ENCODE measurements at regions not wholly inside any gene's neighbourhood (a gene's known extent, or its start where the extent isn't known, plus 50 kb on each side); places are given as distances from the start of the nearest gene placed in this dataset.

DNA sequence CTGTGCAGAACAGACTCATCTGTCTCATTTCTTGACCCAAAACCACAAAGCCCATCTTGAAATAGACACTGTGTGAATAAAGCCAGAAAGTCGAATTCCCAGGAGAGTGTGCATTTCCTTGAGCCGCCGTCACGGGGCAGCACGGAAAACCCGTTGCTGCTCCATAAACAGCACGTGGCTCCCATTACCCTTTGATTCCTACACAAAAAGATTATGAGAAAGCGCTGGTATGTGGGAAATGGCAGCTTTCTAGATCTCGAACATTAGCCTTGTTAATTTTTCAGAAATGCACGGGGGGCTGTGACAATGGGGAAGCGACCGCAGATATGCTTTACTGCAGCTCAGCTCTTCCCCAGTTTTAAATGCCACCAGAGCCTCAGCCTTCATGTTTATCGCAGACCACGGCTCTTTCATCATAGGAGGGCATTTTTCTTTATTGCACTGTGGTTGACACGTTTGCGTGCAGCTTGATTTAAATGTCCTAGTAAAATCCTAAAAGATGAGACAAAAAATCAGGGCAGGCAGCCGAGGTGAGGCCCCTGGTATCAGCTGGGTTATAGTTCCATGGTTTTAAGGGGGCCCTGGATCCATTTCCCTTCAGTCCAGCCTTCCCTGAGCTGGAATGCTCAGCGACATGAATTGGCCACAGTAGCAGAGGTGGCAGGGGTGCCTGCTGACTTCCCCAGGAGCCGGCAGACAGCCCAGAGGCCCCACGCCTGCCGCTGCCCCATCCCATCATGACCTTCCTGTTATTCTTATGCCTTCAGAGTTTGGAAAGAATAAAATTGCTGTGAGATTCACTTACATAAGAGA is 249.3 kb downstream of the NDUFA10 start:
- Histone ChIP-seq H3K27me3 (ENCODE audit: control insufficient read depth in 2 of 2, insufficient read depth in 2 of 2, low read length in 2 of 2) (no peaks in the 10 kb centered on the region), H3K9me1 (replicated peaks; ENCODE audit: control insufficient read depth, extremely low read depth, insufficient read depth, low read length) (no peaks in the 10 kb centered on the region), H3K79me2 (ENCODE audit: control insufficient read depth, insufficient read depth, low read length) (no peaks in the 10 kb centered on the region), H3K9ac (replicated peaks; ENCODE audit: extremely low read depth, insufficient read depth, low read length) (no peak overlapping the region), H3K36me3 (ENCODE audit: control insufficient read depth in 2 of 2, extremely low read depth in 1 of 2, insufficient read depth in 2 of 2, low read length in 2 of 2) (no peaks in the 10 kb centered on the region), H3K27ac (ENCODE audit: insufficient read depth, low read depth, low read length) (no peak overlapping the region), H3K4me3 (replicated peaks in 1 of 3; ENCODE audit: insufficient read depth in 1 of 3, low read depth in 1 of 3, low read length in 3 of 3) (no peak overlapping the region), H3K4me2 (ENCODE audit: insufficient read depth, low read length) (no peak overlapping the region), H2AFZ (ENCODE audit: low read depth, low read length) (no peak overlapping the region), H3K9me3 (replicated peaks; ENCODE audit: control insufficient read depth, insufficient read depth, low read length) (peaks cover 2% of the 10 kb centered on the region), H4K20me1 (replicated peaks; ENCODE audit: control insufficient read depth, extremely low read depth, insufficient read depth, low read length) (no peaks in the 10 kb centered on the region), H3K4me1 (ENCODE audit: control insufficient read depth, extremely low read depth, insufficient read depth, low read length) (no peaks in the 10 kb centered on the region)
- POLR2A ChIA-PET: no interaction called here
- intact Hi-C loops (cut with micrococcal nuclease) (no loop called here), dilution Hi-C loops (cut with MboI; ENCODE audit: extremely low pct_ligation_motif_present, low sequenced_read_pairs) (no loop called here)
- no peak for TF ChIP-seq POLR2AphosphoS5 (IDR thresholded peaks at IDR 0.05; ENCODE audit: insufficient read depth, low read depth, low read length)
- no peak for TF ChIP-seq JUN (IDR thresholded peaks at IDR 0.05; ENCODE audit: borderline replicate concordance, insufficient read depth, insufficient read length, low read depth)
- TF ChIP-seq MYC (IDR thresholded peaks at IDR 0.05; ENCODE audit: low read depth, low read length): no peak
- CTCF ChIA-PET: no interaction called here
- no peak for FAIRE-seq
- no TSS peak for BruUV-seq (replicated peaks)
- no peak for DNase-seq (ENCODE audit: low read depth, low spot score)

DNA sequence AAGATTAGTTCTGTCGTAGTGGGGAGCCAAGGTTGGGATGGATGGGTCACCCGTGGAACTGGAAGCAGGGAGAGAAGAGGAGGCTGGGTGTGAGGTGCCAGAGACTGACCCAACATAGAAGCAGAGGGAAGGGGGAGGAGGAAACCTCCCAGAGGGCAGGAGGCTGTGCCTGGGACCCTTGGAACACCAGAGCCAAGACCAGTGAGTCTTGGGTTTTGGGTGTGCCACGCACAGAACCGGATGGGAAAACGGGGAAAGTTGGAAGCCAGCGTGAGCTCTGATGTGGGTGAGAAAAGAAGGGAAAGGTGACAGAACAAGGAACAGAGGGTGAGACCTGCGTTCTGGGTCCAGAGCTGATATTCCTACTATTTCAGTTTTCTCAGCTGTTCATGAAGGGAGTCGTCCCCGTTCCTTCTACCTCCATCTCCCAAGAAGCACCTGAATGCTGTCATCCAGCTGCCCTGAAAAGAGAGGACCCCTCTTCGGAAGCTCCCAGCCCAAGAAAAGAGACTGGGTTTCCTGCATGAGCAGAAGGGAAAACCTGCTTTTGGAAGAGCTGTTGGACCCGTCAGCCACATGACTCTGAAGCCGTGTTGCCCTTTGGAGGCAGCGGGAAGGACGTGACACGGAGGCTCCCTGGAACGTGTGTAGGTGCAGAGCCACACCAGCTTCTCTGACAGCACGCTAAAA is 250.1 kb downstream of the NDUFA10 start:
- H3K4me1 ChIP-seq (ENCODE audit: control insufficient read depth, extremely low read depth, insufficient read depth, low read length): no peaks in the 10 kb centered on the region
- POLR2A ChIA-PET: no interaction called here
- peaks cover 2% of the 10 kb centered on the region for H3K9me3 ChIP-seq (replicated peaks; ENCODE audit: control insufficient read depth, insufficient read depth, low read length)
- no peak overlapping the region for H3K4me2 ChIP-seq (ENCODE audit: insufficient read depth, low read length)
- H3K9me1 ChIP-seq (replicated peaks; ENCODE audit: control insufficient read depth, extremely low read depth, insufficient read depth, low read length): no peaks in the 10 kb centered on the region
- no peak overlapping the region for H3K9ac ChIP-seq (replicated peaks; ENCODE audit: extremely low read depth, insufficient read depth, low read length)
- CTCF ChIA-PET: no interaction called here
- no peaks in the 10 kb centered on the region for H3K79me2 ChIP-seq (ENCODE audit: control insufficient read depth, insufficient read depth, low read length)
- H2AFZ ChIP-seq (ENCODE audit: low read depth, low read length): no peak overlapping the region
- no peak overlapping the region for H3K27ac ChIP-seq (ENCODE audit: insufficient read depth, low read depth, low read length)
- no peaks in the 10 kb centered on the region for H3K27me3 ChIP-seq (ENCODE audit: control insufficient read depth in 2 of 2, insufficient read depth in 2 of 2, low read length in 2 of 2)
- intact Hi-C loops (cut with micrococcal nuclease) (no loop called here), dilution Hi-C loops (cut with MboI; ENCODE audit: extremely low pct_ligation_motif_present, low sequenced_read_pairs) (no loop called here)
- TF ChIP-seq POLR2A (IDR thresholded peaks at IDR 0.05; ENCODE audit: low read depth, low read length) (no peak), JUN (IDR thresholded peaks at IDR 0.05; ENCODE audit: borderline replicate concordance, insufficient read depth, insufficient read length, low read depth) (no peak)
- no peaks in the 10 kb centered on the region for H4K20me1 ChIP-seq (replicated peaks; ENCODE audit: control insufficient read depth, extremely low read depth, insufficient read depth, low read length)
- DNase-seq (ENCODE audit: low read depth, low spot score) (no peak), FAIRE-seq (no peak)
- no peaks in the 10 kb centered on the region for H3K36me3 ChIP-seq (ENCODE audit: control insufficient read depth in 2 of 2, extremely low read depth in 1 of 2, insufficient read depth in 2 of 2, low read length in 2 of 2)
- no peak overlapping the region for H3K4me3 ChIP-seq (replicated peaks in 1 of 3; ENCODE audit: insufficient read depth in 1 of 3, low read depth in 1 of 3, low read length in 3 of 3)
- BruUV-seq (replicated peaks): no TSS peak
